HFF-Myc (cell line): ENCODE measurements at regions not wholly inside any gene's neighbourhood (a gene's known extent, or its start where the extent isn't known, plus 50 kb on each side); places are given as distances from the start of the nearest gene placed in this dataset.

Experiments
- DNase-seq: peaks from one replicate; pipeline ENCODE4 v3.0.0-alpha.2; 2011; ENCODE audit warnings: low read depth; ENCODE audit errors: extremely low read depth
- H3K4me3 ChIP-seq: replicated peaks from 2 replicates; pipeline ENCODE4 v1.5.1; 2011; ENCODE audit warnings: low read depth, mild to moderate bottlenecking, control low read depth, low read length
- CTCF ChIP-seq: IDR thresholded peaks from 2 replicates; pipeline ENCODE4 v1.5.1; 2012; ENCODE audit warnings: mild to moderate bottlenecking, low read depth, low read length, control low read depth; ENCODE audit errors: missing control alignments

- DNase-seq, result no peak
- no peak overlapping the region for H3K4me3 ChIP-seq
- no peak for TF ChIP-seq CTCF
These were observed 682.9 kb upstream of the PTBP2 start for GRCh38 chr1:96038636-96039035.

GRCh38 chr1:96039910-96040309 is 681.7 kb upstream of the PTBP2 start:
- H3K4me3 ChIP-seq, result no peak overlapping the region
- TF ChIP-seq CTCF, result no peak
- no peak for DNase-seq

GRCh38 chr1:96041470-96041869 is 680.1 kb upstream of the PTBP2 start:
- TF ChIP-seq CTCF, result no peak
- DNase-seq, result no peak
- no peak overlapping the region for H3K4me3 ChIP-seq

DNA sequence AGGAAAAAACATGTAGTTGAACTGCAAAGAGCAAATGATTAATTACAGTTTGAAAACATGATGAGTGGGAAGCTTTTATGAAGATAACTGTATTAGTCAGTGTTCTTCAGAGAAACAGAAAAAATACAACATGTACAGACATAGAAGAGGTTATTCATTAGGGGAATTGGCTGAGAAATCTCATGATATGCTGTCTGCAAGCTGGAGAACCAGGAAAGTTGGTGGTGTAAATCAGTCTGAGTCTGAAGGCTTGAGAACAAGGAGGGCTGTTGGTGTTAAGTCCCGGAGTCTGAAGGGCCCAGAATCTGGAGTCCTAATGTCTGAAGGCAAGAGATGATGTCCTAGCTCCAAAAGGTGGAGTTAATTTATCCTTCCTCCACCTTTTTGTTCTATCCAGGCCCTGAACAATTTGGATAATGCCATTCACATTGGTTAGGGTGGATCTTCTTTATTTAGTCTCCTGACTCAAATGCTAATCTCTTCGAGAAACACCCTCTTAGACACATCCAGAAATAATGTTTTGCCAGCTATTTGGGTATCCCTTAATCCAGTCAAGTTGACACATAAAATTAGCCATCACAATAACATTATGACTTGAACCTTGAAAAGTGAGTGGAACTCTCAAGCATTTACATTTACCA is 672.9 kb upstream of the PTBP2 start:
- DNase-seq, result no peak
- no peak for TF ChIP-seq CTCF
- H3K4me3 ChIP-seq, result no peak overlapping the region

DNA sequence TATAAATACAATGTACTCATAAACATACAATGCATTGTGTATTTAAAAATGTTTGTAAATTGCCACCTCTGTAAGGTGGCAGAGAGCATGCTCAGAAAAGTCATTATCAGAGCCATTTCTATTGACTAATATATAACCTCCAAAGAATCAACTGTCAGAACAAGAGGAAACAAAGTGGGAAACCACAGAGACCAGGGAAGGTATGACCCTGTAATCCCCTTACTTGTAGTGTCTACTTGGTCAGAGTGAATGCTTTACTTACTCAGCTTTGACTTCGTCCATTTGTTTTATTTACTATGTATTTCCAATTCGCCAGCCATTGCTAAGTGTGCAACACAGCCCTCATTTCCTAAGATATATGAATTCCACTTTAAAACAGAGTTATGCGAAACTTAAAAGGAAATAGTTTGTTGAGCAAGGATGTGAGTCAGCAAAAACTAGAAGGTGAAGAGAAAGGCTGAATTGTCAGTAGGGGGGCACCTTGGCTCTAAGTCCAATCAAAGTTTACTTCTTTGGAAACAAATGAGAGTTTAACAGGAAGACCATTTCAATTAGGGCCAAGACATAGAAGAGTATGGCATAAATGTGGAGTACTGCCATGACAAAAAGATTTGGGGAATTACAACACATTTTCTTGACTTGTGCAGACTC is 671.7 kb upstream of the PTBP2 start:
- no peak for TF ChIP-seq CTCF
- H3K4me3 ChIP-seq, result no peak overlapping the region
- DNase-seq, result no peak

- DNase-seq, result no peak
- no peak for TF ChIP-seq CTCF
- no peak overlapping the region for H3K4me3 ChIP-seq
These were observed 662.3 kb upstream of the PTBP2 start for GRCh38 chr1:96059276-96059675.
